K562 (cell line): ENCODE measurements at regions not wholly inside any gene's neighbourhood (a gene's known extent, or its start where the extent isn't known, plus 50 kb on each side); places are given as distances from the start of the nearest gene placed in this dataset.

ENCODE experiments used
- ATAC-seq: fragments of 200-7000 bp; cut with Tn5 transposase; 3 replicates; pipeline ENCODE4 v1.9.1; 2020; ENCODE audit warnings: moderate library complexity
- BruUV-seq: library from RNA; stranded (reverse); fragments of 400-500 nt; replicated peaks from 2 replicates; lab custom pipeline; 2021; lab: Mats Ljungman, UMichigan
- CTCF ChIA-PET: fragments of 300-600 bp; formaldehyde crosslinking; extraction: SDS; loops from one replicate; lab custom pipeline; 2021; ENCODE audit warnings: low intra/inter-chr PET ratio; lab: Yijun Ruan, JAX
- POLR2A ChIA-PET: fragments of 300-600, 350-650 bp; sonication (Branson Sonifier 250); formaldehyde crosslinking; extraction: SDS; loops from one replicate; lab custom pipeline; 2021; ENCODE audit warnings: antibody characterized with exemption, inconsistent platforms; lab: Yijun Ruan, JAX
- DNase-seq, 4 experiments: peaks; one replicate each; pipeline versions ENCODE4 v3.0.0 to v3.0.0-alpha.2; 2011 to 2018; ENCODE audit warnings: low spot score in 3 of 4, mixed read lengths in 3 of 4; ENCODE audit errors: extremely low read depth in 1 of 4
- FAIRE-seq: peaks from 2 replicates; lab custom pipeline; 2011; peaks lifted over from hg19 to GRCh38; lab: Jason Lieb, UNC
- H2AFZ ChIP-seq: 2 replicates; pipeline ENCODE4 v1.6.0; 2011; ENCODE audit warnings: low read depth, low read length, control low read depth, inconsistent platforms
- H3K27ac ChIP-seq: fragments of 200-600 bp; 3 replicates; pipeline ENCODE4 v1.8.0; 2011; ENCODE audit warnings: low read depth, mild to moderate bottlenecking, control low read depth, inconsistent platforms, low read length, moderate library complexity, mixed read lengths; ENCODE audit errors: extremely low read depth
- H3K27me3 ChIP-seq, 2 experiments: fragments of 300-600 bp in 1 of 2; 2 replicates in 1 of 2; 3 replicates in 1 of 2; pipeline versions ENCODE4 v1.6.0 to v1.8.0; 2011; ENCODE audit warnings: inconsistent platforms in 2 of 2, low read length in 2 of 2, mild to moderate bottlenecking in 1 of 2, mixed read lengths in 1 of 2, moderate library complexity in 1 of 2; ENCODE audit not compliant: control insufficient read depth in 2 of 2, insufficient read depth in 2 of 2
- H3K36me3 ChIP-seq: fragments of 300-600 bp; 3 replicates; pipeline ENCODE4 v1.8.0; 2011; ENCODE audit warnings: mild to moderate bottlenecking, low read length, inconsistent platforms; ENCODE audit not compliant: control insufficient read depth, insufficient read depth
- H3K4me1 ChIP-seq, 2 experiments: fragments of 200-600 bp in 1 of 2; replicated peaks in 1 of 2; 2 replicates in 1 of 2; 3 replicates in 1 of 2; pipeline versions ENCODE4 v1.5.1 to v1.8.0; 2011; ENCODE audit warnings: inconsistent platforms in 2 of 2, low read length in 2 of 2, mild to moderate bottlenecking in 1 of 2, mixed read lengths in 1 of 2, moderate library complexity in 1 of 2; ENCODE audit not compliant: control insufficient read depth in 2 of 2, insufficient read depth in 2 of 2
- H3K4me2 ChIP-seq: 2 replicates; pipeline ENCODE4 v1.6.1; 2011; ENCODE audit warnings: low read length, control low read depth, inconsistent platforms, mixed read lengths; ENCODE audit not compliant: insufficient read depth
- H3K4me3 ChIP-seq: fragments of 200-600 bp; sonication (generic), shearing (Covaris generic); 2 replicates; pipeline ENCODE4 v1.5.1; 2016; ENCODE audit warnings: control low read depth, inconsistent platforms
- H3K79me2 ChIP-seq: fragments of 200-600 bp; 3 replicates; pipeline ENCODE4 v1.8.0; 2011; ENCODE audit warnings: low read length, inconsistent platforms; ENCODE audit not compliant: control insufficient read depth, insufficient read depth
- H3K9ac ChIP-seq, 2 experiments: 2 replicates each; pipeline versions ENCODE4 v1.6.0 to v1.6.1; 2011; ENCODE audit warnings: low read depth in 2 of 2, low read length in 2 of 2, control low read depth in 1 of 2, inconsistent platforms in 1 of 2, mild to moderate bottlenecking in 1 of 2, mixed read lengths in 1 of 2; ENCODE audit not compliant: insufficient read depth in 1 of 2
- H3K9me1 ChIP-seq: one replicate; pipeline ENCODE4 v1.6.0; 2011; ENCODE audit warnings: inconsistent platforms, mild to moderate bottlenecking, low read length, moderate library complexity; ENCODE audit not compliant: control insufficient read depth, insufficient read depth
- H3K9me3 ChIP-seq: replicated peaks from 2 replicates; pipeline ENCODE4 v1.5.1; 2011; ENCODE audit warnings: low read depth, low read length, inconsistent platforms; ENCODE audit not compliant: control insufficient read depth, insufficient read depth
- H4K20me1 ChIP-seq: replicated peaks from 2 replicates; pipeline ENCODE4 v1.6.1; 2011; ENCODE audit warnings: low read length, inconsistent platforms, mixed read lengths; ENCODE audit not compliant: control insufficient read depth, insufficient read depth
- ADNP ChIP-seq: fragments of 200-800 bp; sonication (Bioruptor generic); IDR thresholded peaks from 2 replicates; pipeline ENCODE4 v1.6.1; 2016; ENCODE audit warnings: missing genetic modification characterization, missing compliant biosample characterization
- CBFB ChIP-seq: sonication (generic); formaldehyde crosslinking; IDR thresholded peaks from 2 replicates; pipeline ENCODE4 v1.4.0; 2020; ENCODE audit warnings: mild to moderate bottlenecking, missing genetic modification reagents
- HMG20B ChIP-seq: fragments of 250-450 bp; sonication (Bioruptor Pico); IDR thresholded peaks from 2 replicates; pipeline ENCODE4 v1.5.0; 2021; ENCODE audit warnings: mild to moderate bottlenecking
- KLF1 ChIP-seq: fragments of 450-650 bp; IDR thresholded peaks from 2 replicates; pipeline ENCODE4 v1.6.1; 2016; ENCODE audit warnings: missing genetic modification characterization, missing compliant biosample characterization
- MIER1 ChIP-seq: fragments of 450-650 bp; IDR thresholded peaks from 2 replicates; pipeline ENCODE4 v1.6.1; 2016; ENCODE audit warnings: antibody characterized with exemption, mild to moderate bottlenecking, low read depth
- POU5F1 ChIP-seq: fragments of 150-350 bp; IDR thresholded peaks from 2 replicates; pipeline ENCODE4 v1.6.1; 2014; ENCODE audit warnings: borderline replicate concordance, low read length, low read depth, mild to moderate bottlenecking; ENCODE audit not compliant: partially characterized antibody
- XRCC3 ChIP-seq: fragments of 450-650 bp; IDR thresholded peaks from 2 replicates; pipeline ENCODE4 v1.6.1; 2017; ENCODE audit warnings: mild to moderate bottlenecking, moderate library complexity
- ZNF134 ChIP-seq: fragments of 250-450 bp; sonication (Bioruptor Pico); conservative IDR thresholded peaks from 2 replicates; pipeline ENCODE4 v1.4.0; 2020
- ZNF584 ChIP-seq: fragments of 200-800 bp; sonication (Bioruptor generic); IDR thresholded peaks from 2 replicates; pipeline ENCODE4 v1.6.1; 2016; ENCODE audit warnings: low read depth, mild to moderate bottlenecking, missing genetic modification characterization, missing compliant biosample characterization
- WGBS: fragments of 100-300 bp; shearing (Covaris generic); methylation state at CpG from one replicate; pipeline ENCODE4 v1.1.6; 2016; ENCODE audit warnings: low coverage, mixed read lengths; ENCODE audit not compliant: insufficient coverage; ENCODE audit errors: missing lambda C conversion rate; 5-methylcytosine and 5-hydroxymethylcytosine counted together
- in situ Hi-C: fragments of 300-500 bp; cut with MboI; formaldehyde crosslinking; loops from 4 replicates; pipeline ENCODE4 v1.15.0; 2018; ENCODE audit warnings: inconsistent platforms, mixed read lengths
- intact Hi-C: fragments of 100-400 bp; cut with micrococcal nuclease; formaldehyde crosslinking; loops from 2 replicates; pipeline ENCODE4 v1.14.2; 2022
- TF ChIP-seq, protein P1 (sequence below): fragments of 450-650 bp; formaldehyde crosslinking; IDR thresholded peaks from 2 replicates; pipeline ENCODE4 v1.4.0; 2020; ENCODE audit warnings: mild to moderate bottlenecking, moderate library complexity
- TF ChIP-seq, protein P2 (sequence below): sonication (generic); formaldehyde crosslinking; IDR thresholded peaks from 2 replicates; pipeline ENCODE4 v1.8.0; 2022; ENCODE audit warnings: missing genetic modification reagents, mild to moderate bottlenecking, borderline replicate concordance
- TF ChIP-seq, protein P3 (sequence below): sonication (generic); formaldehyde crosslinking; IDR thresholded peaks from 2 replicates; pipeline ENCODE4 v1.8.0; 2022; ENCODE audit warnings: mild to moderate bottlenecking, missing genetic modification reagents

DNA sequence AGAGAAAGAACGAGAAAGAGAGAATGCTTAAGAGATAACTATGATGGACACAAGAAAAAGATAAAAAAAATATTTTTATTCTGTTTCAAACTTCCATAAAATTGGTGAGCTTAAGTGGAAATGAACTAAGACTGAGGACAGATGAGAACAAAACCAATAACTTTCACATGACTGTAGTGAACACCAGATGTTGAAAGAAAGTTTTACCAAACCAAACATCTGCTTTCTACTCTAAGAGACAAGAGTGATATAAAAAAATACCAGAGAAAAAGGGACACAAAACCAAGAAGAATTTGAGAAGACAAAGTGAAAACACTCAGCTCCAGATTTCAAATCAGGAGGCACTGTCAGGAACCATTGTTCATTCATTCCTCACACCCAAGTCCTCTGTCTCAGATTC lies 147.9 kb downstream of the IMPG2 start:
- ATAC-seq (no peak), FAIRE-seq (no peak)
- no TSS peak for BruUV-seq

DNA sequence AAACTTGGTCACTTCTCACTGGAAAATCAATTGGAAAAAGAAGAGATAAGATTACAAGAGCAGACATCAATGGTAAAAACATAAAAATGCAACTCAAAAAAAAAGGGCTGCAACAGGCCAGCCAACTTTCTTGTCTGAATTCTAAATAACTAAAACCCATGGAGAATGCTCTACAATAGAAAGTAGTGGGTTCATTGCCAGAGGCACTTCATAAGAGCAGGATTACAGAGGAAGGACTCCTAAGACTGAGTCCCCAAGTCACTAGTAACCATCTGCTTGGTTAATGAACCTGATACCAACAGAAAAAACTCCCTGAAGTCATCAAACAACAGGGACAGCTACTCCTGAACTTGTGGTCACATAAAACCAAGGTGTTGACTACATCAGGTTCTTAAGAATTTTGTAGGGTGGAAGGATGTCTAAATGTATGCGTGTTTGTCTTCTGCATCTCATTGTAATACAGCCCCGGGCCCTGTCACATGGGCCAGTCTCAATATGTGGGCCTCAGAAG lies 148.6 kb downstream of the IMPG2 start:
- Histone ChIP-seq H4K20me1 (no peaks in the 10 kb centered on the region), H3K9ac (no peak overlapping the region), H3K4me3 (no peak overlapping the region), H3K36me3 (no peaks in the 10 kb centered on the region), H3K9me3 (no peaks in the 10 kb centered on the region), H3K9me1 (no peaks in the 10 kb centered on the region), H3K27ac (no peak overlapping the region), H3K4me1 (peaks cover 4 to 10% of the 10 kb centered on the region in 2 experiments; a peak in 2 of 5 replicates), H3K4me2 (no peak overlapping the region), H2AFZ (no peak overlapping the region), H3K27me3 (no peaks in the 10 kb centered on the region), H3K79me2 (no peaks in the 10 kb centered on the region)
- in situ Hi-C loops (no loop called here), intact Hi-C loops (no loop called here)
- BruUV-seq = no TSS peak
- DNase-seq = no peak
- no peak for ATAC-seq
- FAIRE-seq = no peak
- POLR2A ChIA-PET = no interaction called here
- 15% methylated on average over 2 of the region's 2 CpGs for WGBS
- CTCF ChIA-PET = no interaction called here
- TF ChIP-seq, protein P1, sequence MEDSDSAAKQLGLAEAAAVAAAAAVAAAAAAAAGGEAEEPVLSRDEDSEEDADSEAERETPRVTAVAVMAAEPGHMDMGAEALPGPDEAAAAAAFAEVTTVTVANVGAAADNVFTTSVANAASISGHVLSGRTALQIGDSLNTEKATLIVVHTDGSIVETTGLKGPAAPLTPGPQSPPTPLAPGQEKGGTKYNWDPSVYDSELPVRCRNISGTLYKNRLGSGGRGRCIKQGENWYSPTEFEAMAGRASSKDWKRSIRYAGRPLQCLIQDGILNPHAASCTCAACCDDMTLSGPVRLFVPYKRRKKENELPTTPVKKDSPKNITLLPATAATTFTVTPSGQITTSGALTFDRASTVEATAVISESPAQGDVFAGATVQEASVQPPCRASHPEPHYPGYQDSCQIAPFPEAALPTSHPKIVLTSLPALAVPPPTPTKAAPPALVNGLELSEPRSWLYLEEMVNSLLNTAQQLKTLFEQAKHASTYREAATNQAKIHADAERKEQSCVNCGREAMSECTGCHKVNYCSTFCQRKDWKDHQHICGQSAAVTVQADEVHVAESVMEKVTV (CRISPR knock-in tag) = no peak
- no peak for TF ChIP-seq HMG20B (CRISPR knock-in tag)
- no peak for TF ChIP-seq POU5F1
- TF ChIP-seq ADNP (tag) = no peak
- TF ChIP-seq ZNF134 (CRISPR knock-in tag) = no peak
- no peak for TF ChIP-seq MIER1
- TF ChIP-seq CBFB = no peak
- no peak for TF ChIP-seq KLF1
- no peak for TF ChIP-seq XRCC3

More for the DNA sequence above, 147.9 kb downstream of the IMPG2 start:
- in situ Hi-C loops = no loop called here
- ChIA-PET POLR2A (no interaction called here), CTCF (no interaction called here)
- H3K4me2 ChIP-seq = no peak overlapping the region
- intact Hi-C loops = no loop called here
- H3K4me1 ChIP-seq = peaks cover 4 to 10% of the 10 kb centered on the region in 2 experiments; a peak in 2 of 5 replicates
- no peaks in the 10 kb centered on the region for H3K9me3 ChIP-seq
- no peaks in the 10 kb centered on the region for H4K20me1 ChIP-seq
- H3K36me3 ChIP-seq = no peaks in the 10 kb centered on the region
- no peak overlapping the region for H2AFZ ChIP-seq
- 0% methylated on average over 1 of the region's 1 CpG for WGBS
- no peak overlapping the region for H3K4me3 ChIP-seq
- no peak overlapping the region for H3K9ac ChIP-seq
- no peaks in the 10 kb centered on the region for H3K9me1 ChIP-seq
- TF ChIP-seq, protein P2, sequence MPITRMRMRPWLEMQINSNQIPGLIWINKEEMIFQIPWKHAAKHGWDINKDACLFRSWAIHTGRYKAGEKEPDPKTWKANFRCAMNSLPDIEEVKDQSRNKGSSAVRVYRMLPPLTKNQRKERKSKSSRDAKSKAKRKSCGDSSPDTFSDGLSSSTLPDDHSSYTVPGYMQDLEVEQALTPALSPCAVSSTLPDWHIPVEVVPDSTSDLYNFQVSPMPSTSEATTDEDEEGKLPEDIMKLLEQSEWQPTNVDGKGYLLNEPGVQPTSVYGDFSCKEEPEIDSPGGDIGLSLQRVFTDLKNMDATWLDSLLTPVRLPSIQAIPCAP = no peak
- no peak for TF ChIP-seq ZNF584 (CRISPR knock-in tag)
- TF ChIP-seq, protein P3, sequence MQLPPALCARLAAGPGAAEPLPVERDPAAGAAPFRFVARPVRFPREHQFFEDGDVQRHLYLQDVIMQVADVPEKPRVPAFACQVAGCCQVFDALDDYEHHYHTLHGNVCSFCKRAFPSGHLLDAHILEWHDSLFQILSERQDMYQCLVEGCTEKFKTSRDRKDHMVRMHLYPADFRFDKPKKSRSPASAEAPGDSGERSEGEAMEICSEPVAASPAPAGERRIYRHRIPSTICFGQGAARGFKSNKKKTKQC (CRISPR knock-in tag) = no peak
- H3K79me2 ChIP-seq = no peaks in the 10 kb centered on the region
- H3K27ac ChIP-seq = no peak overlapping the region
- DNase-seq = no peak
- no peaks in the 10 kb centered on the region for H3K27me3 ChIP-seq
